Neural progenitor cell (in vitro differentiated cells): ENCODE measurements at regions not wholly inside any gene's neighbourhood (a gene's known extent, or its start where the extent isn't known, plus 50 kb on each side); places are given as distances from the start of the nearest gene placed in this dataset.

ENCODE experiments used
- DNase-seq: peaks from one replicate; pipeline ENCODE4 v3.0.0-alpha.2; 2016; ENCODE audit warnings: low spot score
- H2AFZ ChIP-seq: fragments of 200-600 bp; sonication (generic); replicated peaks from 2 replicates; pipeline ENCODE4 v1.6.1; 2016; ENCODE audit warnings: antibody characterized with exemption
- H3F3A ChIP-seq: fragments of 200-600 bp; sonication (generic); 2 replicates; pipeline ENCODE4 v1.6.1; 2016; ENCODE audit warnings: antibody characterized with exemption, low read depth
- H3K27ac ChIP-seq: fragments of 200-600 bp; sonication (generic); 2 replicates; pipeline ENCODE4 v1.5.1; 2016; ENCODE audit warnings: mild to moderate bottlenecking
- H3K27me3 ChIP-seq: fragments of 200-600 bp; sonication (generic); 2 replicates; pipeline ENCODE4 v1.6.1; 2016; ENCODE audit warnings: mild to moderate bottlenecking, moderate library complexity
- H3K36me3 ChIP-seq: fragments of 200-600 bp; sonication (generic); 2 replicates; pipeline ENCODE4 v1.5.1; 2016
- H3K4me1 ChIP-seq: fragments of 200-600 bp; sonication (generic); 2 replicates; pipeline ENCODE4 v1.6.1; 2016; ENCODE audit warnings: mixed run types
- H3K4me2 ChIP-seq: fragments of 200-600 bp; sonication (generic); 2 replicates; pipeline ENCODE4 v1.6.1; 2016
- H3K4me3 ChIP-seq: fragments of 200-600 bp; sonication (generic); 2 replicates; pipeline ENCODE4 v1.5.1; 2016
- H3K79me2 ChIP-seq: fragments of 200-600 bp; sonication (generic); 2 replicates; pipeline ENCODE4 v1.6.1; 2016; ENCODE audit warnings: low read depth
- H3K9ac ChIP-seq: fragments of 200-600 bp; sonication (generic); 2 replicates; pipeline ENCODE4 v1.6.1; 2016
- H3K9me3 ChIP-seq: fragments of 200-600 bp; sonication (generic); 2 replicates; pipeline ENCODE4 v1.5.1; 2016; ENCODE audit warnings: low read depth
- H4K20me1 ChIP-seq: fragments of 200-600 bp; sonication (generic); 2 replicates; pipeline ENCODE4 v1.6.1; 2016; ENCODE audit warnings: low read depth
- H3K27ac Mint-ChIP-seq: 3 replicates; pipeline ENCODE4 v1.8.0; 2021; ENCODE audit warnings: mixed read lengths
- H3K27me3 Mint-ChIP-seq: 2 replicates; pipeline ENCODE4 v1.8.0; 2022; ENCODE audit warnings: low read depth, mild to moderate bottlenecking, inconsistent platforms, moderate library complexity, mixed read lengths; ENCODE audit not compliant: insufficient read depth
- H3K36me3 Mint-ChIP-seq: 3 replicates; pipeline ENCODE4 v1.8.0; 2021; ENCODE audit warnings: mixed read lengths
- H3K4me1 Mint-ChIP-seq: 3 replicates; pipeline ENCODE4 v1.8.0; 2021; ENCODE audit warnings: mixed read lengths
- H3K4me3 Mint-ChIP-seq: 3 replicates; pipeline ENCODE4 v1.8.0; 2021; ENCODE audit warnings: mild to moderate bottlenecking, moderate library complexity, mixed read lengths
- H3K9me3 Mint-ChIP-seq: 3 replicates; pipeline ENCODE4 v1.8.0; 2020; ENCODE audit warnings: mixed read lengths
- CTCF ChIP-seq: fragments of 200-600 bp; sonication (generic); IDR thresholded peaks from 2 replicates; pipeline ENCODE4 v1.5.1; 2017; ENCODE audit warnings: antibody characterized with exemption, mild to moderate bottlenecking
- EZH2 ChIP-seq: fragments of 200-600 bp; sonication (generic); IDR thresholded peaks from 2 replicates; pipeline ENCODE4 v1.6.1; 2017; ENCODE audit warnings: antibody characterized with exemption, mild to moderate bottlenecking, moderate library complexity
- EZH2phosphoT487 ChIP-seq: fragments of 200-600 bp; sonication (generic); IDR thresholded peaks from 2 replicates; pipeline ENCODE4 v1.6.1; 2017; ENCODE audit warnings: antibody characterized with exemption

- H3K27ac ChIP-seq = no peak overlapping the region
- Mint-ChIP-seq H3K27me3 (peaks cover 9% of the 10 kb centered on the region), H3K36me3 (no peaks in the 10 kb centered on the region), H3K27ac (no peak overlapping the region), H3K4me1 (peaks cover 25% of the 10 kb centered on the region), H3K9me3 (peaks cover 2% of the 10 kb centered on the region), H3K4me3 (no peak overlapping the region)
- TF ChIP-seq CTCF (no peak), EZH2phosphoT487 (no peak), EZH2 (no peak)
- H3K9me3 ChIP-seq = no peaks in the 10 kb centered on the region
- H3K36me3 ChIP-seq = no peaks in the 10 kb centered on the region
- H3K4me1 ChIP-seq = peaks cover 13% of the 10 kb centered on the region
- no peaks in the 10 kb centered on the region for H4K20me1 ChIP-seq
- no peak overlapping the region for H3K4me2 ChIP-seq
- no peak overlapping the region for H2AFZ ChIP-seq
- H3F3A ChIP-seq = peaks cover 8% of the 10 kb centered on the region
- H3K4me3 ChIP-seq = no peak overlapping the region
- peaks cover 23% of the 10 kb centered on the region for H3K27me3 ChIP-seq
- H3K79me2 ChIP-seq = no peaks in the 10 kb centered on the region
- H3K9ac ChIP-seq = no peak overlapping the region
- no peak for DNase-seq
Observed at GRCh38 chr3:186411994-186412393, 50.0 kb upstream of the DGKG start.
